Neural progenitor cell (in vitro differentiated cells): ENCODE measurements at regions not wholly inside any gene's neighbourhood (a gene's known extent, or its start where the extent isn't known, plus 50 kb on each side); places are given as distances from the start of the nearest gene placed in this dataset.

Experiments
- DNase-seq: peaks from one replicate; pipeline ENCODE4 v3.0.0-alpha.2; 2016; ENCODE audit warnings: low spot score
- H2AFZ ChIP-seq: fragments of 200-600 bp; sonication (generic); replicated peaks from 2 replicates; pipeline ENCODE4 v1.6.1; 2016; ENCODE audit warnings: antibody characterized with exemption
- H3F3A ChIP-seq: fragments of 200-600 bp; sonication (generic); 2 replicates; pipeline ENCODE4 v1.6.1; 2016; ENCODE audit warnings: antibody characterized with exemption, low read depth
- H3K27ac ChIP-seq: fragments of 200-600 bp; sonication (generic); 2 replicates; pipeline ENCODE4 v1.5.1; 2016; ENCODE audit warnings: mild to moderate bottlenecking
- H3K27me3 ChIP-seq: fragments of 200-600 bp; sonication (generic); 2 replicates; pipeline ENCODE4 v1.6.1; 2016; ENCODE audit warnings: mild to moderate bottlenecking, moderate library complexity
- H3K36me3 ChIP-seq: fragments of 200-600 bp; sonication (generic); 2 replicates; pipeline ENCODE4 v1.5.1; 2016
- H3K4me1 ChIP-seq: fragments of 200-600 bp; sonication (generic); 2 replicates; pipeline ENCODE4 v1.6.1; 2016; ENCODE audit warnings: mixed run types
- H3K4me2 ChIP-seq: fragments of 200-600 bp; sonication (generic); 2 replicates; pipeline ENCODE4 v1.6.1; 2016
- H3K4me3 ChIP-seq: fragments of 200-600 bp; sonication (generic); 2 replicates; pipeline ENCODE4 v1.5.1; 2016
- H3K79me2 ChIP-seq: fragments of 200-600 bp; sonication (generic); 2 replicates; pipeline ENCODE4 v1.6.1; 2016; ENCODE audit warnings: low read depth
- H3K9ac ChIP-seq: fragments of 200-600 bp; sonication (generic); 2 replicates; pipeline ENCODE4 v1.6.1; 2016
- H3K9me3 ChIP-seq: fragments of 200-600 bp; sonication (generic); 2 replicates; pipeline ENCODE4 v1.5.1; 2016; ENCODE audit warnings: low read depth
- H4K20me1 ChIP-seq: fragments of 200-600 bp; sonication (generic); 2 replicates; pipeline ENCODE4 v1.6.1; 2016; ENCODE audit warnings: low read depth
- H3K27ac Mint-ChIP-seq: 3 replicates; pipeline ENCODE4 v1.8.0; 2021; ENCODE audit warnings: mixed read lengths
- H3K27me3 Mint-ChIP-seq: 2 replicates; pipeline ENCODE4 v1.8.0; 2022; ENCODE audit warnings: low read depth, mild to moderate bottlenecking, inconsistent platforms, moderate library complexity, mixed read lengths; ENCODE audit not compliant: insufficient read depth
- H3K36me3 Mint-ChIP-seq: 3 replicates; pipeline ENCODE4 v1.8.0; 2021; ENCODE audit warnings: mixed read lengths
- H3K4me1 Mint-ChIP-seq: 3 replicates; pipeline ENCODE4 v1.8.0; 2021; ENCODE audit warnings: mixed read lengths
- H3K4me3 Mint-ChIP-seq: 3 replicates; pipeline ENCODE4 v1.8.0; 2021; ENCODE audit warnings: mild to moderate bottlenecking, moderate library complexity, mixed read lengths
- H3K9me3 Mint-ChIP-seq: 3 replicates; pipeline ENCODE4 v1.8.0; 2020; ENCODE audit warnings: mixed read lengths
- EZH2 ChIP-seq: fragments of 200-600 bp; sonication (generic); IDR thresholded peaks from 2 replicates; pipeline ENCODE4 v1.6.1; 2017; ENCODE audit warnings: antibody characterized with exemption, mild to moderate bottlenecking, moderate library complexity
- EZH2phosphoT487 ChIP-seq: fragments of 200-600 bp; sonication (generic); IDR thresholded peaks from 2 replicates; pipeline ENCODE4 v1.6.1; 2017; ENCODE audit warnings: antibody characterized with exemption
- TF ChIP-seq, protein P1 (sequence below): fragments of 200-600 bp; sonication (generic); IDR thresholded peaks from 2 replicates; pipeline ENCODE4 v1.5.1; 2017; ENCODE audit warnings: antibody characterized with exemption, mild to moderate bottlenecking

DNA sequence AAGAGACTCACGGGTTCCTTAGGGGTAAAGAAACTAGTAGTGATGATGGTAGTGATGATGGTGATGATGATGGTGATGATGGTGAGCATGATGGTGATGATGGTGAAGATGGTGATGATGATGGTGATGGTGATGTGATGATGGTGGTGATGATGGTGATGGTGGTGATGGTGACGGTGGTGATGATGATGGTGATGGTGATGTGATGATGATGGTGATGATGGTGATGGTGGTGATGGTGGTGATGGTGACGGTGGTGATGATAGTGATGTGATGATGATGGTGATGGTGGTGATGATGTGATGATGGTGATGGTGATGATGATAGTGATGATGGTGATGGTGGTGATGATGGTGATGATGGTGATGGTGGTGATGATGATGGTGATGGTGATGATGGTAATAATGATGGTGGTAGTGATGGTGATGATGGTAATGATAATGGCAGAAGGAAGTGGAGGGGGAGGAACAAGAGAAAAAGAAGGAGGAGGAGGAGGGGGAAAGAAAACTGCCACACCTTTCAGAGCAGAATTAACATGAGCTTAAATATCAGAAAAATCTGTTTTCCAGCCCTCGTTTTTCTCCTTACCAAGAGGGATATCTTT lies 85.5 kb downstream of the FZD10 start:
- Mint-ChIP-seq H3K4me3 (peak overlapping the region; percentile 3), H3K4me1 (peaks cover 5% of the 10 kb centered on the region), H3K36me3 (no peaks in the 10 kb centered on the region), H3K9me3 (peaks cover 2% of the 10 kb centered on the region), H3K27ac (no peak overlapping the region), H3K27me3 (peaks cover 5% of the 10 kb centered on the region)
- no peak overlapping the region for H2AFZ ChIP-seq
- no peak for DNase-seq
- H3F3A ChIP-seq: peaks cover 3% of the 10 kb centered on the region
- H3K4me1 ChIP-seq: peaks cover 18% of the 10 kb centered on the region
- H3K9ac ChIP-seq: no peak overlapping the region
- no peaks in the 10 kb centered on the region for H3K36me3 ChIP-seq
- H3K27ac ChIP-seq: no peak overlapping the region
- no peak for TF ChIP-seq EZH2
- TF ChIP-seq EZH2phosphoT487: no peak
- TF ChIP-seq, protein P1, sequence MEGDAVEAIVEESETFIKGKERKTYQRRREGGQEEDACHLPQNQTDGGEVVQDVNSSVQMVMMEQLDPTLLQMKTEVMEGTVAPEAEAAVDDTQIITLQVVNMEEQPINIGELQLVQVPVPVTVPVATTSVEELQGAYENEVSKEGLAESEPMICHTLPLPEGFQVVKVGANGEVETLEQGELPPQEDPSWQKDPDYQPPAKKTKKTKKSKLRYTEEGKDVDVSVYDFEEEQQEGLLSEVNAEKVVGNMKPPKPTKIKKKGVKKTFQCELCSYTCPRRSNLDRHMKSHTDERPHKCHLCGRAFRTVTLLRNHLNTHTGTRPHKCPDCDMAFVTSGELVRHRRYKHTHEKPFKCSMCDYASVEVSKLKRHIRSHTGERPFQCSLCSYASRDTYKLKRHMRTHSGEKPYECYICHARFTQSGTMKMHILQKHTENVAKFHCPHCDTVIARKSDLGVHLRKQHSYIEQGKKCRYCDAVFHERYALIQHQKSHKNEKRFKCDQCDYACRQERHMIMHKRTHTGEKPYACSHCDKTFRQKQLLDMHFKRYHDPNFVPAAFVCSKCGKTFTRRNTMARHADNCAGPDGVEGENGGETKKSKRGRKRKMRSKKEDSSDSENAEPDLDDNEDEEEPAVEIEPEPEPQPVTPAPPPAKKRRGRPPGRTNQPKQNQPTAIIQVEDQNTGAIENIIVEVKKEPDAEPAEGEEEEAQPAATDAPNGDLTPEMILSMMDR: no peak
- no peaks in the 10 kb centered on the region for H3K9me3 ChIP-seq
- no peaks in the 10 kb centered on the region for H4K20me1 ChIP-seq
- H3K79me2 ChIP-seq: no peaks in the 10 kb centered on the region
- H3K27me3 ChIP-seq: peaks cover 50% of the 10 kb centered on the region
- H3K4me2 ChIP-seq: no peak overlapping the region
- H3K4me3 ChIP-seq: no peak overlapping the region

DNA sequence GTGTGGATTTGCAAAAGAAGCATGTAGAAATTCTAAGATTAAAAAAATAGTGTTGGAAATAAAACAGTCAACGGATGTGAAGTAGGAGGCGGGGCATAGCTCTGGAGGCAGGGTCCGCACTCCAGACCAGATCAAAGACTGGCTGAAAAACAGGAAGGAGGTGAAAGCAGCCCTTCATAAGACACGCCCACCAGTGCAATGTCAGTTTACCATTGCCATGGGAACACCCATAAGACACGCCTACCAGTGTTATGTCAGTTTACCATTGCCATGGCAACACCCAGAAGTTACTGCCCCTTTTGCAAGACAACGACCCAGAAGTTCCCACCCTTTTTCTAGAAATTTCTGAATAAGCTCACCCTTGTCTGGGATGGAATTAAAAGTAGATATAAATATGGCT lies 87.1 kb downstream of the FZD10 start:
- Histone ChIP-seq H2AFZ (no peak overlapping the region), H3K9me3 (no peaks in the 10 kb centered on the region), H3K79me2 (no peaks in the 10 kb centered on the region), H3K27me3 (peaks cover 34% of the 10 kb centered on the region), H3K27ac (no peak overlapping the region), H4K20me1 (no peaks in the 10 kb centered on the region), H3K36me3 (no peaks in the 10 kb centered on the region), H3K4me1 (peaks cover 18% of the 10 kb centered on the region), H3K4me2 (no peak overlapping the region), H3K9ac (no peak overlapping the region), H3F3A (peaks cover 3% of the 10 kb centered on the region), H3K4me3 (no peak overlapping the region)
- Mint-ChIP-seq H3K4me1 (peaks cover 21% of the 10 kb centered on the region), H3K27me3 (peaks cover 8% of the 10 kb centered on the region), H3K9me3 (peaks cover 5% of the 10 kb centered on the region), H3K27ac (no peak overlapping the region), H3K36me3 (no peaks in the 10 kb centered on the region), H3K4me3 (no peak overlapping the region)
- no peak for TF ChIP-seq EZH2
- no peak for TF ChIP-seq EZH2phosphoT487
- TF ChIP-seq, protein P1: no peak
- no peak for DNase-seq

DNA sequence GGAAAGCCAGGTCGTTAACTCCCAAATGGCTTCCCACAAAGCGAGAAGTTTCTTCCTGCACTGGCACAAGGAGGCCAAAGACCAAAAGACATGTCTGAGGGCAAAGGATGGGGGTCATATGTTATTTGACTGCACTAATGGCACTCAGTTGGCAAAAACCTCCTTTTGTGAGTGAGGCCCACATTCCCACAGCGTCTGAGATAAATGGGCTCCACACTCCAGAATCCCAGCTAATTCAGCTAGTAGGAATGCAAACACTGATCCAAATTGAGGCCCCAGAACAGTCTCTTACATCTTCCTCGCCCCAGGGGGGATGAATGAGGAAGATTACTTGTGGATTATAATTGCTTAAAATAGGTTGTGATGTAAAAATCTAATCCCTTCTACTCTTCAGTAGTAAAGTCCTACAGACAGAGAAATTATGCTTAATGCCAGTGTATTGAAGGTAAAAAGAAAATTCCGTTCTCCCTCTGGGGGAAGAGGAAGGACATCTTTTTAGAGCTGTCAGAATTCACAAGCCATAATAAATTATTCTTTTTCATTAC lies 86.4 kb upstream of the PIWIL1 start:
- H3K27me3 Mint-ChIP-seq: peaks cover 8% of the 10 kb centered on the region
- Histone ChIP-seq H3K27ac (no peak overlapping the region), H2AFZ (no peak overlapping the region), H3F3A (peaks cover 3% of the 10 kb centered on the region), H3K9me3 (no peaks in the 10 kb centered on the region), H3K36me3 (no peaks in the 10 kb centered on the region), H3K4me1 (peaks cover 12% of the 10 kb centered on the region), H3K4me3 (no peak overlapping the region), H3K27me3 (peaks cover 15% of the 10 kb centered on the region), H4K20me1 (no peaks in the 10 kb centered on the region), H3K9ac (no peak overlapping the region), H3K4me2 (no peak overlapping the region), H3K79me2 (no peaks in the 10 kb centered on the region)
- no peaks in the 10 kb centered on the region for H3K36me3 Mint-ChIP-seq
- H3K9me3 Mint-ChIP-seq: peaks cover 9% of the 10 kb centered on the region
- no peak overlapping the region for H3K4me3 Mint-ChIP-seq
- H3K27ac Mint-ChIP-seq: no peak overlapping the region
- TF ChIP-seq EZH2phosphoT487: no peak
- TF ChIP-seq, protein P1: no peak
- TF ChIP-seq EZH2: no peak
- DNase-seq: no peak
- peaks cover 33% of the 10 kb centered on the region for H3K4me1 Mint-ChIP-seq
